Cardiac fibroblast (primary cell): ENCODE measurements at regions not wholly inside any gene's neighbourhood (a gene's known extent, or its start where the extent isn't known, plus 50 kb on each side); places are given as distances from the start of the nearest gene placed in this dataset.

Experiments used
- DNase-seq, 2 donors: peaks; one replicate each; pipeline versions ENCODE4 v3.0.0 to v3.0.0-alpha.2; 2010; ENCODE audit warnings: low read depth in 2 of 2
- H3K4me3 ChIP-seq, 2 donors: replicated peaks in 1 of 2; 1 replicate in 1 of 2; 2 replicates in 1 of 2; pipeline ENCODE4 v1.5.1; 2011; ENCODE audit warnings: low read depth in 2 of 2, low read length in 2 of 2, mild to moderate bottlenecking in 2 of 2, moderate library complexity in 1 of 2
- CTCF ChIP-seq: IDR thresholded peaks from one replicate; pipeline ENCODE4 v1.5.1; 2011; ENCODE audit warnings: low read depth, mild to moderate bottlenecking, low read length, inconsistent platforms

- H3K4me3 ChIP-seq, result no peak overlapping the region
- DNase-seq, result no peak
- TF ChIP-seq CTCF, result no peak
Observed at GRCh38 chr6:165748390-165748789, 85.3 kb upstream of the PDE10A start.

- H3K4me3 ChIP-seq, result no peak overlapping the region
- TF ChIP-seq CTCF, result no peak
- no peak for DNase-seq
Observed at GRCh38 chr6:165747963-165748362, 84.9 kb upstream of the PDE10A start.

GRCh38 chr6:165746331-165746730, 83.3 kb upstream of the PDE10A start:
- no peak for DNase-seq
- no peak for TF ChIP-seq CTCF
- H3K4me3 ChIP-seq, result no peak overlapping the region

GRCh38 chr6:165745492-165745891, 82.5 kb upstream of the PDE10A start:
- no peak for TF ChIP-seq CTCF
- no peak for DNase-seq
- H3K4me3 ChIP-seq, result no peak overlapping the region

GRCh38 chr6:165744555-165745228, 81.7 kb upstream of the PDE10A start:
- peak; percentile 88 to 89 for DNase-seq
- H3K4me3 ChIP-seq, result no peak overlapping the region
- no peak for TF ChIP-seq CTCF

- TF ChIP-seq CTCF, result no peak
- H3K4me3 ChIP-seq, result no peak overlapping the region
- no peak for DNase-seq
Observed at GRCh38 chr6:165743366-165743898, 80.4 kb upstream of the PDE10A start.

- H3K4me3 ChIP-seq, result no peak overlapping the region
- TF ChIP-seq CTCF, result no peak
- no peak for DNase-seq
Observed at GRCh38 chr6:165742047-165742446, 79.0 kb upstream of the PDE10A start.
